GM19025 (cell line): ENCODE measurements at regions not wholly inside any gene's neighbourhood (a gene's known extent, or its start where the extent isn't known, plus 50 kb on each side); places are given as distances from the start of the nearest gene placed in this dataset.

Experiments used
- ATAC-seq: cut with Tn5 transposase; IDR thresholded peaks from one replicate; pipeline ENCODE4 v1.9.1; 2021; ENCODE audit warnings: mild to moderate bottlenecking, low read depth, moderate library complexity; ENCODE audit not compliant: unreplicated experiment

- no peak for ATAC-seq
Observed at GRCh38 chr3:150077581-150078247, 107.0 kb upstream of the PFN2 start.

DNA sequence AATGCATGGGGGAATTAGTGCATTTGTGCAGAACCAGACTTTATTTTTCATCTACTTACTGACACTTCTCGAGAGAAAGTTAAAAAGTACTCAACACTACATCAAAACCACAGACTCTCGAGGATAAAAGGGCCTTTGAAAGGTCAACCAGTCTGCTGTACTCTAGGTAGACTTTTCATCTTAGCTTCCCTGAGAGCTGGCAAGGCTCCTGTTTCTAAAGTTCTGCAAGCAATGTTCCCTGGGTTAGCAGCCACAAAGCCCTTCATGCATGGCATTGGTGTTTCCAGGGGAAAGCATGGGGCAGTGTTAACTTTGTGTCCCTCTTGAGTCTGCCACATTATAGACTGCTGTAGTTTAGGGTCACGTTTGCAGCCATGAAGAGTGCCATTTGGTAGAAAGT, 106.4 kb upstream of the PFN2 start:
- ATAC-seq: no peak

DNA sequence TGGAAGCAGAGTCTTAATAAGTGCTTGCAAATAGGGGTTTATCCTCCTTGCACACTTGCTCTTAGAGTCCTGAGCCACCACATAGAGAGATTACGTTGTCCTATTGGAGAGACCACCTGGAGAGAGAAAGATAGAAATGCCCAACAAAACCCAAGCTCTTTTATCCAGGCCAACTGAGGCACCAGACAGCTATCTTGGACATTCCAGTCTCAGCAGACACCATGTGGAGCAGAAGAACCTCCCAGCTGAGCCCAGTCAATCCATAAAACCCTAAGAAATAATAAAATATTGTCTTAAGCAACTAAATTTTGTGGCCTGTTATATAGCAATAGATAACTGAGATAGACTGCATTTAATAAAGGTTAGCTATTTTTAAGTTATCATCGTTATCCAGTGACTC, 105.7 kb upstream of the PFN2 start:
- no peak for ATAC-seq

GRCh38 chr3:150075417-150075865, 104.7 kb upstream of the PFN2 start:
- no peak for ATAC-seq

DNA sequence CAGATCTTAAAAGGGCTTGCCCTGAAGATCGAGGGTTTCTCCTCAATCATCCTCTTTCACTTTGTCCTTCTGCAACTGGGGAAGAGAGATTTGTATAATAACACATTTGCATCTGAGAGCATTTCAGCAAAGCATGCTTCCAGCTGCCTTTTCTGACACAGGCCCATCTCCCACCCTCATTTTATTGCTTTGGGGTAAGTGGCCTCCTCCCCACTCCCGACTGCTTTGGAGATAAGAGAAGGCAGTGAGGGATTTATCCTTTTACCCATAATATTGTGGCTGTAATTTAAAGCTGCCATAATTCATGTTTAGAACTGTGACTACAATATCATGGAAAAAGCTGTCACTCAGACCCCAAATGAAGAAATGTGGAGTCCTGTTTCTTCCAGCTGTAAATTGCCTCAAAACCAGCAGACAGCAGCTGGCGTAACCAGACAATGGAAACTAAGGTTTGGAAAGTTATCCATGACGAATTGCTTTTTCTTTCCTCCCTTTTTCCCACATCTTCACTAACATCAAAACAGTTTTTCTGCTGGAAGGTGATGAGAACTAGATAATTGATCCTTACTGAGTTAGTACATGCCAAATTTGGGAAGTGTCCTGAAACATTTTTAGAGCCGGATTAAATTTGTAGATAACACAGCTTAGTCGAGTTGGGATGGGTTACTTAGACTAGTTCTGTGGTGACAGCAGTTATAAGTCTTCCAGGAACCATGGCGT, 104.2 kb upstream of the PFN2 start:
- peak; percentile 74 for ATAC-seq

- ATAC-seq: peak; percentile 85
Observed at GRCh38 chr3:150074277-150074676, 103.6 kb upstream of the PFN2 start.

DNA sequence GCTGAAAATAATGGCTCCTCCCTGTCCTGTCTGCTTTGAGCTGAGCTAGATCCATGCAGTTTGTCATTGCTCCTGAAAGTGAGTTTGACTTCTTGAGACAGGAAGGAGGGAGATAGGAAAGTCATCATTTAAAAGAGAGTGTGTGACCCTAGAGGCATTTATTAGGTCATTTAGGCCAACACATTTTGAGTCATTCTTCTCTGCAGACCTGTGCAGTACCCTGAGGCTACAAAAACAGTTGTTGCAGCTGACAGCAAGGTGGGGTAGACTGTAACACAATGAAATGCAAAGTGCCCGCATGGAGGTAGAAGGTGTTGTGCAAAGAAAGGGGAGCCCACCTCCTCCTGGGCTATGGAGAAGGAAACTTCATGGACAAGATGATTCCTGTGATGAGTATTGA, 102.8 kb upstream of the PFN2 start:
- no peak for ATAC-seq

DNA sequence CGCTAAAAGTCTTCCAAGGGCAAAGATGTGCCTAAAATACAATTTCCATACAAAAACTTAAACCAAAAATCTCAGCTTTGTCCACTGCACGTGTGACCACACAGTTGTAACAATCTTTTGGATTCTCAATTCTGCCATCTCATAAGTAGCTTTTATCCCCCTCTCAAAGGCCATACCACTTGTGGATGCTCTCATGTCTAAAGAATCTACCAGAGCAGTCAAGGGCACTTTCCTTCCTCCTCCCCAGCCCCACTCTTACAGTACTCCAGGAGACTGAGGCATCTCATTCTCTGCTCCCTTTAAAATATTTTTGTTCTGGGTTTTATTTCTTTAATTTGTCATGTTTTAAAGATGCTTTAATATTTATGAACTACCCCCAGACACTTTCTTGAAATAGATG, 102.3 kb upstream of the PFN2 start:
- ATAC-seq: no peak

DNA sequence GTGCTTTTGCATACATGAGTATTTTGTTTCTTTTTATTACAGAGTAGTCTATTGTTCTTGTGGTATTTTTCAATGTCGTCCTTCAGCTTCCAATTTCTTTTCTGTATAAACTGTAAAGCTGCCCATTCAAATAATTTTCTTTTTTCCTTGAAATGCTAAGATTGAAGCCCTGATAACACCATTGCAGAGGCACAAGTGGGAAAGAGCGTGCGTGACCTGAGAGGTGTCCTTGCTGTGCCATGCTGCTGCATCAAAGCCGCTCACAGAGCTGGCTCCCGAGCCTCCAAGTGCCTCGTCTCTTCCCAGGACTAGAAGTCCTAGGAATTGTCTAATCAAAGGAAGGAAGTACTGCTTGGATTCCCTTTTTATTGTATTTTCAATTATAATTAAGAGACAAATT, 101.9 kb upstream of the PFN2 start:
- no peak for ATAC-seq

DNA sequence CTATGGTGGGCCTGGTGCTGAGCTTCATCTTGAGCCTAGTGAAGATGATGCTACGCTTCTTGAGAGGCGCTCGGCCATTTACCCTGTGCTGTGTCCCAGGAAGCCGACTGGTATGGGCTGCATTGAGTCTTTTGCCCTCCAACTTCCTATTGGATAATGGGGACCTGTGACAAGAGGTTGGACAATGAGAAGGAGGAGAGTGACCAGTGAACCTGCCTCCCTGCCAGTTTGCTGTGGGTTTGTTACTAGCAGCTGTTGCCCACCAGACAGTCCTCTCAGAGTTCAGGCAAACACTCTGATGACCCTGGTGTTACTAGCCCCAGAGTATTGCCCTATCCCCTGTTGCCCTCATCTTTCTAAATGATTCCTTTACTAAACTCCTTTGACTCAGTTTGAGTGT, 99.6 kb upstream of the PFN2 start:
- ATAC-seq: no peak

DNA sequence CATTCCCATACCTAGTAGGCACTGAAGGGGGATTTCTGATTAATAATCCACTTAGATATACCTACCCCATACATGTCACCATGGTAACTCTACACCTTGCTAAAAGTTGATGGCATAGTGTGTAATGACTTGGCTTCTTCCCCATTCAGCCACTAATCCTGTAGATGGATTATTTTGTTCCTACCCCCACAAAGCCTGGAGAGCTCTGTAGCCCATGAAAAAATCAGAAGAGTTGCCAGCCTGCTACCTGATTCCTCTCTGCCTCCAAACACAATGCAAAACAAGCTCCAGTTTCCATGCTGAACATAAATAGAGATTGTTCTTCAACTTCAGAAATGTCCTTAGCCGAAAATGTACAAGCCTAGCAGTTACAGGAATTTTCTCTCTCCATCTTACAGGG, 98.9 kb upstream of the PFN2 start:
- no peak for ATAC-seq

DNA sequence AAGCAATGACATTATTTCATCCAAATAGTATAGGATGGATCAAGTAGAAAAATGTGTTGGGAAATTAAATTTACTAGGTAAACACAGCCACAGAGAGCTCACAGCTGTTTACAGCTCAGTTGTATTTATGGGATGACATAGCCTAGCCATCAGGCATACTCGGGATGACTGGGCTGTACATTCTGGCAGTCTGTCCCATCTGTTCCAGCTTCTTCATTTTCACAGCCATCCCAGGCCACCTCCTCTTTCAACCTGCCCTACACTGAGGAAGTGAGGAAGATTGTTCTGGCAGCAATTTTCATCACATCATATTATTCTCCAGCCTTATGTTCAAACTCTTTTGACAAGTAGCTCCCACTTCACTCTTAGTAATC, 98.4 kb upstream of the PFN2 start:
- no peak for ATAC-seq

GRCh38 chr3:150068440-150069153, 97.9 kb upstream of the PFN2 start:
- ATAC-seq: no peak

- ATAC-seq: no peak
Observed at GRCh38 chr3:150067561-150067960, 96.9 kb upstream of the PFN2 start.

- no peak for ATAC-seq
Observed at GRCh38 chr3:150064971-150065370, 94.3 kb upstream of the PFN2 start.

- ATAC-seq: no peak
Observed at GRCh38 chr3:150063237-150063636, 92.5 kb upstream of the PFN2 start.

DNA sequence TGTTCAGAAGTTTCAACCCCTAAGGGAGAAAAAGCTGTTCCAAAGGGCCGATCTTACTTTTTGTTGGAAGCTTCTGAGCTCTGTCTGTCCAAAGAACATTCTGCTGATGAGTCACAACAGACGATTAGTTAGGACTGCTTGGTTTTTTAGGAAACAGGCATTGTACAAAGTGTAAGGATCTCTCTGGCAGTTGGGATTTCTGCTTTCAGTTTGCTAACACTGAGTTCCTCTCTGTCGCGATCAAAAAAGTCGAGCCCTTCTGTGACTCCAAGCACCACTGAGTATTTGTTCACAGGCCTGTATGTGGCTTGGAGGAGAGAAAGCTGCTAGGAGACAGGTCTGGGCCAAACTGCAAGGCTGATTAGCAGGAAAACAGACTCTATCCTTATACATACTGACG, 91.8 kb upstream of the PFN2 start:
- no peak for ATAC-seq

DNA sequence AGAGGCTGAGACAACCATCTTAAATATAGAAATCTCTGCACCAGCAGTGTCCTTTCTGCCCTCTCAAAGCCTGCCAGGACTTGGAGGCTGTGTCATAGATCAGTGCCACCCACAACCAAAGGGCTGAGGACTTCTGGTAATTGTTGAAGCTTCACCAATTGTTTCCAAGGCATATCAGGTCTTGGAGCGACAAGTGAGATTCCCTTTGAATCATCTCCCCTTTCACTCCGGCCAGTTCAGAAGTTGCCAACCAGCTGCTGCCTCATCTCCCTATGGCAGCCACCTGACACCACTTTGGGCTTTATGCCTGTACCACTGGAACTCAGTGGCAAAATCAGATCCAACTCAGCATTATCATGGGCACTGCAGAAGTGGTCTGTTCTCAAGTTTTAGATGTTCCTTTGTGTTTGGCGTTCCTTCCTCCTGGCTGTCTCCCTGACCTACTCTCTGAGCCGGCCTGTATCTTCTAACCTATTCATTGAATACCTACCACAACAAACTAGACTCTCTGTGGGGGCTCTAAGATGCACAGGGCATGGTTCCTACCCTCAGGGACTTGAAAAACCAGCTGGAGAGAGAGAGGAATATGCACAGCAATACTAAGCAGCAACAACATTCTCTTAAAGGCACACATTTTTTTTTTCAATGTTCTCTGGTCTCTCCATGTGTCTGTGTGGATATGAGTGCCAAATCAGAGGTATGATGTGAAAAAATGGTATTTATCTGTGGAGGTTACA, 90.8 kb upstream of the PFN2 start:
- ATAC-seq: no peak

GRCh38 chr3:150059729-150060128, 89.0 kb upstream of the PFN2 start:
- ATAC-seq: no peak

GRCh38 chr3:150059241-150059640, 88.5 kb upstream of the PFN2 start:
- no peak for ATAC-seq

DNA sequence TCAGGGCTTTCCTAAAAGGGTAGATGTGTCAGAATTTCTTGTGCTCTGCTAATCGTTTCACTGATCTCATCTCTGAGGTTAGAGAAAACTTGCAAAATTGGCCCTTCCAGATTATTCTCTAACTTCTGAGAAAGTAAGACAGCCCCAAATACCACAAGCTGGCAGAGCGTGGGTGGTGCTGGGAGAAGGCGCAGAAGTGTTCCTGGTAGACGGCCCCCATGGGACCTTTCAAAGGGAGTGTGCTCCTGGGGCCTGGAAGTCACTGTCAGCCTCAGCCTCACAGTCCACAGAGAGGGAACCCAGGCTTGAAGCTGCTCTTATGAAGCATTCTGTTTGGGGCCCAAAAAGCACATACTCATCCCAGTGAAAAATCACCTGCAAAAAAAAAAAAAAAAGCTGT, 86.5 kb upstream of the PFN2 start:
- ATAC-seq: no peak
